ENCODE measurements at regions not wholly inside any gene's neighbourhood (a gene's known extent, or its start where the extent isn't known, plus 50 kb on each side); places are given as distances from the start of the nearest gene placed in this dataset.

DNA sequence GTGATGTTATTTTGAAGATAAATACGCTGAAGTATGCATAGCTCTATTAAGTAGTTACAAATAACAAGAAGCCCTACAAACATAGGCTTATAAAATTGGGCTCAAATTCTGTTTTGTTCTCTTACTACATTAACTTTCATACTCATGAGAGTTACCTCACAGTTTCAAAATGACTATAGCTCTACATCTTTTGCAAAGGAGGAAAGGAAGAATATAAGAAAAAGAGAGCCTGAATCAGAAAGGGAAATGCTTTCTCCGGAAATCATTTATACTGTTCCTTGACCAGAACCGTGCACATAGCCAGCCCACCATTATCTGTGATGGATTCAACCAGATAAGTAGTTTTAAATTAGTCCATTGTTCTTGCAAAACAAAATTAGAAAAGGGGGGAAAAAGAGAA lies 1252.1 kb downstream of the NCAM2 start:
- TF ChIP-seq, protein P1, sequence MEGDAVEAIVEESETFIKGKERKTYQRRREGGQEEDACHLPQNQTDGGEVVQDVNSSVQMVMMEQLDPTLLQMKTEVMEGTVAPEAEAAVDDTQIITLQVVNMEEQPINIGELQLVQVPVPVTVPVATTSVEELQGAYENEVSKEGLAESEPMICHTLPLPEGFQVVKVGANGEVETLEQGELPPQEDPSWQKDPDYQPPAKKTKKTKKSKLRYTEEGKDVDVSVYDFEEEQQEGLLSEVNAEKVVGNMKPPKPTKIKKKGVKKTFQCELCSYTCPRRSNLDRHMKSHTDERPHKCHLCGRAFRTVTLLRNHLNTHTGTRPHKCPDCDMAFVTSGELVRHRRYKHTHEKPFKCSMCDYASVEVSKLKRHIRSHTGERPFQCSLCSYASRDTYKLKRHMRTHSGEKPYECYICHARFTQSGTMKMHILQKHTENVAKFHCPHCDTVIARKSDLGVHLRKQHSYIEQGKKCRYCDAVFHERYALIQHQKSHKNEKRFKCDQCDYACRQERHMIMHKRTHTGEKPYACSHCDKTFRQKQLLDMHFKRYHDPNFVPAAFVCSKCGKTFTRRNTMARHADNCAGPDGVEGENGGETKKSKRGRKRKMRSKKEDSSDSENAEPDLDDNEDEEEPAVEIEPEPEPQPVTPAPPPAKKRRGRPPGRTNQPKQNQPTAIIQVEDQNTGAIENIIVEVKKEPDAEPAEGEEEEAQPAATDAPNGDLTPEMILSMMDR (IDR thresholded peaks at IDR 0.05), result no peak
- TF ChIP-seq POLR2A (IDR thresholded peaks at IDR 0.05), result no peak

All from Peyer's patch (tissue), 4 donors.